IMR-90 (cell line): ENCODE measurements at regions not wholly inside any gene's neighbourhood (a gene's known extent, or its start where the extent isn't known, plus 50 kb on each side); places are given as distances from the start of the nearest gene placed in this dataset.

Experiments
- ATAC-seq: fragments of 200-7000 bp; cut with Tn5 transposase; 2 replicates; pipeline ENCODE4 v1.9.1; 2020; ENCODE audit warnings: low read depth, mild to moderate bottlenecking, moderate library complexity
- BruUV-seq: library from RNA; stranded (reverse); fragments of 400-500 nt; replicated peaks from 2 replicates; lab custom pipeline; 2021; lab: Mats Ljungman, UMichigan
- CTCF ChIA-PET: fragments of 300-600 bp; formaldehyde crosslinking; extraction: SDS; loops from one replicate; lab custom pipeline; 2021; ENCODE audit warnings: antibody characterized with exemption; lab: Yijun Ruan, JAX
- POLR2A ChIA-PET: fragments of 300-600 bp; sonication (Branson Sonifier 250); formaldehyde crosslinking; loops from one replicate; lab custom pipeline; 2022; ENCODE audit warnings: antibody characterized with exemption; ENCODE audit not compliant: unreplicated experiment; lab: Charles Lee
- DNase-seq: peaks from one replicate; pipeline ENCODE4 v3.0.0; 2013
- H2AFZ ChIP-seq: replicated peaks from 2 replicates; pipeline ENCODE3; 2013; ENCODE audit warnings: low read length, mild to moderate bottlenecking; ENCODE audit not compliant: poor library complexity
- H2AK5ac ChIP-seq: 2 replicates; pipeline ENCODE4 v1.6.1; 2013; ENCODE audit warnings: low read depth, low read length, inconsistent platforms
- H2AK9ac ChIP-seq: replicated peaks from 2 replicates; pipeline ENCODE3; 2013; ENCODE audit warnings: mild to moderate bottlenecking, low read depth, low read length, moderate library complexity; ENCODE audit not compliant: poor library complexity
- H2BK120ac ChIP-seq: 2 replicates; pipeline ENCODE4 v1.6.1; 2013; ENCODE audit warnings: low read depth, low read length, inconsistent platforms
- H2BK15ac ChIP-seq: 3 replicates; pipeline ENCODE4 v1.6.1; 2013; ENCODE audit warnings: low read depth, low read length, inconsistent platforms
- H2BK20ac ChIP-seq: 2 replicates; pipeline ENCODE4 v1.6.1; 2013; ENCODE audit warnings: low read depth, mild to moderate bottlenecking, inconsistent platforms, low read length, moderate library complexity
- H2BK5ac ChIP-seq: 2 replicates; pipeline ENCODE4 v1.6.1; 2013; ENCODE audit warnings: mild to moderate bottlenecking, low read depth, low read length, inconsistent platforms; ENCODE audit not compliant: poor library complexity, severe bottlenecking
- H3K14ac ChIP-seq: replicated peaks from 2 replicates; pipeline ENCODE4 v1.6.1; 2013; ENCODE audit warnings: low read depth, low read length, inconsistent platforms
- H3K18ac ChIP-seq: 2 replicates; pipeline ENCODE4 v1.6.1; 2013; ENCODE audit warnings: low read depth, low read length, control low read depth
- H3K23ac ChIP-seq: 2 replicates; pipeline ENCODE4 v1.6.1; 2013; ENCODE audit warnings: low read depth, low read length, inconsistent platforms
- H3K27ac ChIP-seq: 2 replicates; pipeline ENCODE4 v1.5.1; 2013; ENCODE audit warnings: mild to moderate bottlenecking, control low read depth, low read length; ENCODE audit not compliant: insufficient read depth
- H3K27me3 ChIP-seq: 2 replicates; pipeline ENCODE4 v1.6.1; 2013; ENCODE audit warnings: low read length; ENCODE audit not compliant: control insufficient read depth, insufficient read depth
- H3K36me3 ChIP-seq: 2 replicates; pipeline ENCODE4 v1.6.1; 2013; ENCODE audit warnings: low read length, mixed read lengths; ENCODE audit not compliant: control insufficient read depth, insufficient read depth
- H3K4ac ChIP-seq: 2 replicates; pipeline ENCODE4 v1.6.1; 2013; ENCODE audit warnings: low read depth, low read length, inconsistent platforms
- H3K4me1 ChIP-seq: 2 replicates; pipeline ENCODE4 v1.6.1; 2013; ENCODE audit warnings: low read length, mixed read lengths; ENCODE audit not compliant: control insufficient read depth, insufficient read depth
- H3K4me2 ChIP-seq: 2 replicates; pipeline ENCODE4 v1.6.1; 2013; ENCODE audit warnings: low read depth, mild to moderate bottlenecking, control low read depth, low read length, moderate library complexity
- H3K4me3 ChIP-seq: 2 replicates; pipeline ENCODE4 v1.5.1; 2013; ENCODE audit warnings: low read depth, mild to moderate bottlenecking, control low read depth, low read length, moderate library complexity; ENCODE audit not compliant: insufficient read depth
- H3K56ac ChIP-seq: 2 replicates; pipeline ENCODE4 v1.6.1; 2013; ENCODE audit warnings: low read length, inconsistent platforms; ENCODE audit not compliant: insufficient read depth; ENCODE audit errors: extremely low read depth
- H3K79me1 ChIP-seq, 2 experiments: 2 replicates each; pipeline ENCODE4 v1.6.1; 2013; ENCODE audit warnings: low read length in 2 of 2, inconsistent platforms in 1 of 2, low read depth in 1 of 2
- H3K9ac ChIP-seq: 2 replicates; pipeline ENCODE4 v1.6.1; 2013; ENCODE audit warnings: low read depth, low read length, control low read depth
- H3K9me1 ChIP-seq: 2 replicates; pipeline ENCODE4 v1.6.1; 2013; ENCODE audit warnings: low read length, inconsistent platforms; ENCODE audit not compliant: insufficient read depth
- H3K9me3 ChIP-seq: 2 replicates; pipeline ENCODE4 v1.6.1; 2013; ENCODE audit warnings: low read length; ENCODE audit not compliant: control insufficient read depth, insufficient read depth
- H4K20me1 ChIP-seq: 2 replicates; pipeline ENCODE4 v1.6.1; 2013; ENCODE audit warnings: low read length, inconsistent platforms; ENCODE audit not compliant: insufficient read depth
- H4K5ac ChIP-seq: 2 replicates; pipeline ENCODE4 v1.6.1; 2013; ENCODE audit warnings: mild to moderate bottlenecking, low read depth, low read length, control low read depth
- H4K8ac ChIP-seq, 2 experiments: 2 replicates each; pipeline ENCODE4 v1.6.1; 2013; ENCODE audit warnings: low read depth in 2 of 2, low read length in 2 of 2, control low read depth in 1 of 2, inconsistent platforms in 1 of 2
- H4K91ac ChIP-seq: 2 replicates; pipeline ENCODE4 v1.6.1; 2013; ENCODE audit warnings: low read depth, low read length, inconsistent platforms; ENCODE audit not compliant: insufficient read depth
- BHLHE40 ChIP-seq: fragments of 150-350 bp; IDR thresholded peaks from 2 replicates; pipeline ENCODE4 v1.6.1; 2016; ENCODE audit warnings: mild to moderate bottlenecking, low read depth, low read length
- CEBPB ChIP-seq: IDR thresholded peaks from 2 replicates; pipeline ENCODE4 v1.6.1; 2012; ENCODE audit warnings: low read depth, low read length, improper control_type of control experiment
- CHD1 ChIP-seq: IDR thresholded peaks from 2 replicates; pipeline ENCODE4 v1.6.1; 2012; ENCODE audit warnings: low read depth, low read length, improper control_type of control experiment
- CTCF ChIP-seq: conservative IDR thresholded peaks from 2 replicates; pipeline ENCODE4 v1.5.1; 2012; ENCODE audit warnings: mild to moderate bottlenecking, low read depth, low read length, improper control_type of control experiment
- ELK1 ChIP-seq: fragments of 150-350 bp; IDR thresholded peaks from 2 replicates; pipeline ENCODE4 v1.6.1; 2016; ENCODE audit warnings: low read depth, mild to moderate bottlenecking, low read length, moderate library complexity, borderline replicate concordance
- MAFK ChIP-seq: IDR thresholded peaks from 2 replicates; pipeline ENCODE4 v1.6.1; 2012; ENCODE audit warnings: low read depth, low read length, improper control_type of control experiment
- POLR2A ChIP-seq: IDR thresholded peaks from 2 replicates; pipeline ENCODE4 v1.6.1; 2012; ENCODE audit warnings: mild to moderate bottlenecking, low read depth, low read length
- RAD21 ChIP-seq: IDR thresholded peaks from 2 replicates; pipeline ENCODE4 v1.6.1; 2012; ENCODE audit warnings: low read length, improper control_type of control experiment
- RCOR1 ChIP-seq: IDR thresholded peaks from 2 replicates; pipeline ENCODE4 v1.6.1; 2012; ENCODE audit warnings: mild to moderate bottlenecking, low read length, improper control_type of control experiment; ENCODE audit not compliant: insufficient replicate concordance
- RFX5 ChIP-seq: IDR thresholded peaks from 2 replicates; pipeline ENCODE4 v1.8.0; 2012; ENCODE audit warnings: low read depth, mild to moderate bottlenecking, low read length, moderate library complexity
- SMC3 ChIP-seq: fragments of 150-350 bp; IDR thresholded peaks from 2 replicates; pipeline ENCODE4 v1.6.1; 2016; ENCODE audit warnings: low read depth, mild to moderate bottlenecking, antibody characterized with exemption, low read length, moderate library complexity
- USF2 ChIP-seq: fragments of 150-350 bp; IDR thresholded peaks from 2 replicates; pipeline ENCODE4 v1.6.1; 2017; ENCODE audit warnings: mild to moderate bottlenecking, antibody characterized with exemption, low read length, low read depth
- WGBS, 2 experiments: methylation state at CpG; one replicate each; pipeline versions ENCODE4 v1.1.5 to v1.1.7; 2013; ENCODE audit warnings: missing lambda C conversion rate in 2 of 2; ENCODE audit not compliant: insufficient read length in 1 of 2; ENCODE audit errors: extremely low coverage in 2 of 2; 5-methylcytosine and 5-hydroxymethylcytosine counted together
- dilution Hi-C: fragments of 300-500 bp; cut with HindIII; formaldehyde crosslinking; loops from one replicate; pipeline ENCODE4 v1.14.3; 2018; ENCODE audit warnings: low sequenced_read_pairs; ENCODE audit not compliant: unreplicated experiment
- in situ Hi-C: fragments of 300-500 bp; cut with MboI; formaldehyde crosslinking; loops from 3 replicates; pipeline ENCODE4 v1.14.3; 2019; ENCODE audit warnings: low sequenced_read_pairs, inconsistent platforms, mixed read lengths
- intact Hi-C: fragments of 100-400 bp; cut with micrococcal nuclease; formaldehyde crosslinking; loops from 2 replicates; pipeline ENCODE4 v1.10.0; 2022

GRCh38 chr10:62511656-62512055 lies 137.5 kb downstream of the ZNF365 start:
- H3K14ac ChIP-seq: no peak overlapping the region
- H3K9me3 ChIP-seq: no peaks in the 10 kb centered on the region
- no peak overlapping the region for H4K91ac ChIP-seq
- dilution Hi-C loops (no loop called here), in situ Hi-C loops (no loop called here), intact Hi-C loops (no loop called here)
- no peak overlapping the region for H2AK5ac ChIP-seq
- WGBS, 2 experiments: no CpG with 5 or more reads among the region's 2 CpGs
- no peak overlapping the region for H4K5ac ChIP-seq
- ChIA-PET POLR2A (no interaction called here), CTCF (interaction anchor here (0.6 kb wide), 1 partner anchor 595 kb away, joined by 3 read pairs; no protein-coding TSS in a partner anchor)
- TF ChIP-seq ELK1 (no peak), CEBPB (no peak), CTCF (no peak), RCOR1 (no peak), RFX5 (no peak), USF2 (no peak), CHD1 (no peak), SMC3 (no peak), MAFK (no peak), POLR2A (no peak), BHLHE40 (no peak), RAD21 (no peak)
- H2BK15ac ChIP-seq: no peak overlapping the region
- no peak overlapping the region for H2AK9ac ChIP-seq
- no peak overlapping the region for H2BK5ac ChIP-seq
- no peak overlapping the region for H3K23ac ChIP-seq
- H3K4me1 ChIP-seq: no peaks in the 10 kb centered on the region
- no peak overlapping the region for H4K8ac ChIP-seq
- no peak overlapping the region for H3K56ac ChIP-seq
- no peak overlapping the region for H2BK20ac ChIP-seq
- no peak overlapping the region for H3K18ac ChIP-seq
- no peak overlapping the region for H3K4me2 ChIP-seq
- ATAC-seq (no peak), DNase-seq (no peak)
- no peaks in the 10 kb centered on the region for H4K20me1 ChIP-seq
- no TSS peak for BruUV-seq
- no peak overlapping the region for H3K4ac ChIP-seq
- no peaks in the 10 kb centered on the region; the same call in 1 of the 2 replicates for H3K9me1 ChIP-seq
- no peaks in the 10 kb centered on the region for H3K36me3 ChIP-seq
- H2BK120ac ChIP-seq: no peak overlapping the region
- no peaks in the 10 kb centered on the region for H3K79me1 ChIP-seq
- H2AFZ ChIP-seq: no peak overlapping the region
- no peak overlapping the region for H3K27ac ChIP-seq
- H3K9ac ChIP-seq: no peak overlapping the region
- no peak overlapping the region for H3K4me3 ChIP-seq
- H3K27me3 ChIP-seq: peaks cover 23% of the 10 kb centered on the region
